IMR-90 (cell line): ENCODE measurements at regions not wholly inside any gene's neighbourhood (a gene's known extent, or its start where the extent isn't known, plus 50 kb on each side); places are given as distances from the start of the nearest gene placed in this dataset.

Experiments used
- ATAC-seq: fragments of 200-7000 bp; cut with Tn5 transposase; 2 replicates; pipeline ENCODE4 v1.9.1; 2020; ENCODE audit warnings: low read depth, mild to moderate bottlenecking, moderate library complexity
- BruUV-seq: library from RNA; stranded (reverse); fragments of 400-500 nt; replicated peaks from 2 replicates; lab custom pipeline; 2021; lab: Mats Ljungman, UMichigan
- CTCF ChIA-PET: fragments of 300-600 bp; formaldehyde crosslinking; extraction: SDS; loops from one replicate; lab custom pipeline; 2021; ENCODE audit warnings: antibody characterized with exemption; lab: Yijun Ruan, JAX
- POLR2A ChIA-PET: fragments of 300-600 bp; sonication (Branson Sonifier 250); formaldehyde crosslinking; loops from one replicate; lab custom pipeline; 2022; ENCODE audit warnings: antibody characterized with exemption; ENCODE audit not compliant: unreplicated experiment; lab: Charles Lee
- DNase-seq: peaks from one replicate; pipeline ENCODE4 v3.0.0; 2013
- H2AFZ ChIP-seq: replicated peaks from 2 replicates; pipeline ENCODE3; 2013; ENCODE audit warnings: low read length, mild to moderate bottlenecking; ENCODE audit not compliant: poor library complexity
- H2AK5ac ChIP-seq: 2 replicates; pipeline ENCODE4 v1.6.1; 2013; ENCODE audit warnings: low read depth, low read length, inconsistent platforms
- H2AK9ac ChIP-seq: replicated peaks from 2 replicates; pipeline ENCODE3; 2013; ENCODE audit warnings: mild to moderate bottlenecking, low read depth, low read length, moderate library complexity; ENCODE audit not compliant: poor library complexity
- H2BK120ac ChIP-seq: 2 replicates; pipeline ENCODE4 v1.6.1; 2013; ENCODE audit warnings: low read depth, low read length, inconsistent platforms
- H2BK15ac ChIP-seq: 3 replicates; pipeline ENCODE4 v1.6.1; 2013; ENCODE audit warnings: low read depth, low read length, inconsistent platforms
- H2BK20ac ChIP-seq: 2 replicates; pipeline ENCODE4 v1.6.1; 2013; ENCODE audit warnings: low read depth, mild to moderate bottlenecking, inconsistent platforms, low read length, moderate library complexity
- H2BK5ac ChIP-seq: 2 replicates; pipeline ENCODE4 v1.6.1; 2013; ENCODE audit warnings: mild to moderate bottlenecking, low read depth, low read length, inconsistent platforms; ENCODE audit not compliant: poor library complexity, severe bottlenecking
- H3K14ac ChIP-seq: replicated peaks from 2 replicates; pipeline ENCODE4 v1.6.1; 2013; ENCODE audit warnings: low read depth, low read length, inconsistent platforms
- H3K18ac ChIP-seq: 2 replicates; pipeline ENCODE4 v1.6.1; 2013; ENCODE audit warnings: low read depth, low read length, control low read depth
- H3K23ac ChIP-seq: 2 replicates; pipeline ENCODE4 v1.6.1; 2013; ENCODE audit warnings: low read depth, low read length, inconsistent platforms
- H3K27ac ChIP-seq: 2 replicates; pipeline ENCODE4 v1.5.1; 2013; ENCODE audit warnings: mild to moderate bottlenecking, control low read depth, low read length; ENCODE audit not compliant: insufficient read depth
- H3K27me3 ChIP-seq: 2 replicates; pipeline ENCODE4 v1.6.1; 2013; ENCODE audit warnings: low read length; ENCODE audit not compliant: control insufficient read depth, insufficient read depth
- H3K36me3 ChIP-seq: 2 replicates; pipeline ENCODE4 v1.6.1; 2013; ENCODE audit warnings: low read length, mixed read lengths; ENCODE audit not compliant: control insufficient read depth, insufficient read depth
- H3K4ac ChIP-seq: 2 replicates; pipeline ENCODE4 v1.6.1; 2013; ENCODE audit warnings: low read depth, low read length, inconsistent platforms
- H3K4me1 ChIP-seq: 2 replicates; pipeline ENCODE4 v1.6.1; 2013; ENCODE audit warnings: low read length, mixed read lengths; ENCODE audit not compliant: control insufficient read depth, insufficient read depth
- H3K4me2 ChIP-seq: 2 replicates; pipeline ENCODE4 v1.6.1; 2013; ENCODE audit warnings: low read depth, mild to moderate bottlenecking, control low read depth, low read length, moderate library complexity
- H3K4me3 ChIP-seq: 2 replicates; pipeline ENCODE4 v1.5.1; 2013; ENCODE audit warnings: low read depth, mild to moderate bottlenecking, control low read depth, low read length, moderate library complexity; ENCODE audit not compliant: insufficient read depth
- H3K56ac ChIP-seq: 2 replicates; pipeline ENCODE4 v1.6.1; 2013; ENCODE audit warnings: low read length, inconsistent platforms; ENCODE audit not compliant: insufficient read depth; ENCODE audit errors: extremely low read depth
- H3K79me1 ChIP-seq, 2 experiments: 2 replicates each; pipeline ENCODE4 v1.6.1; 2013; ENCODE audit warnings: low read length in 2 of 2, inconsistent platforms in 1 of 2, low read depth in 1 of 2
- H3K9ac ChIP-seq: 2 replicates; pipeline ENCODE4 v1.6.1; 2013; ENCODE audit warnings: low read depth, low read length, control low read depth
- H3K9me1 ChIP-seq: 2 replicates; pipeline ENCODE4 v1.6.1; 2013; ENCODE audit warnings: low read length, inconsistent platforms; ENCODE audit not compliant: insufficient read depth
- H3K9me3 ChIP-seq: 2 replicates; pipeline ENCODE4 v1.6.1; 2013; ENCODE audit warnings: low read length; ENCODE audit not compliant: control insufficient read depth, insufficient read depth
- H4K20me1 ChIP-seq: 2 replicates; pipeline ENCODE4 v1.6.1; 2013; ENCODE audit warnings: low read length, inconsistent platforms; ENCODE audit not compliant: insufficient read depth
- H4K5ac ChIP-seq: 2 replicates; pipeline ENCODE4 v1.6.1; 2013; ENCODE audit warnings: mild to moderate bottlenecking, low read depth, low read length, control low read depth
- H4K8ac ChIP-seq, 2 experiments: 2 replicates each; pipeline ENCODE4 v1.6.1; 2013; ENCODE audit warnings: low read depth in 2 of 2, low read length in 2 of 2, control low read depth in 1 of 2, inconsistent platforms in 1 of 2
- H4K91ac ChIP-seq: 2 replicates; pipeline ENCODE4 v1.6.1; 2013; ENCODE audit warnings: low read depth, low read length, inconsistent platforms; ENCODE audit not compliant: insufficient read depth
- BHLHE40 ChIP-seq: fragments of 150-350 bp; IDR thresholded peaks from 2 replicates; pipeline ENCODE4 v1.6.1; 2016; ENCODE audit warnings: mild to moderate bottlenecking, low read depth, low read length
- CEBPB ChIP-seq: IDR thresholded peaks from 2 replicates; pipeline ENCODE4 v1.6.1; 2012; ENCODE audit warnings: low read depth, low read length, improper control_type of control experiment
- CHD1 ChIP-seq: IDR thresholded peaks from 2 replicates; pipeline ENCODE4 v1.6.1; 2012; ENCODE audit warnings: low read depth, low read length, improper control_type of control experiment
- CTCF ChIP-seq: conservative IDR thresholded peaks from 2 replicates; pipeline ENCODE4 v1.5.1; 2012; ENCODE audit warnings: mild to moderate bottlenecking, low read depth, low read length, improper control_type of control experiment
- ELK1 ChIP-seq: fragments of 150-350 bp; IDR thresholded peaks from 2 replicates; pipeline ENCODE4 v1.6.1; 2016; ENCODE audit warnings: low read depth, mild to moderate bottlenecking, low read length, moderate library complexity, borderline replicate concordance
- FOS ChIP-seq: fragments of 150-350 bp; IDR thresholded peaks from 2 replicates; pipeline ENCODE4 v1.6.1; 2016; ENCODE audit warnings: low read depth, low read length
- MAFK ChIP-seq: IDR thresholded peaks from 2 replicates; pipeline ENCODE4 v1.6.1; 2012; ENCODE audit warnings: low read depth, low read length, improper control_type of control experiment
- MAZ ChIP-seq: IDR thresholded peaks from 2 replicates; pipeline ENCODE4 v1.6.1; 2012; ENCODE audit warnings: low read depth, mild to moderate bottlenecking, low read length, improper control_type of control experiment, moderate library complexity, borderline replicate concordance
- MXI1 ChIP-seq: IDR thresholded peaks from 2 replicates; pipeline ENCODE4 v1.6.1; 2012; ENCODE audit warnings: low read depth, mild to moderate bottlenecking, low read length, moderate library complexity, borderline replicate concordance
- NFE2L2 ChIP-seq: fragments of 150-350 bp; IDR thresholded peaks from 2 replicates; pipeline ENCODE4 v1.6.1; 2016; ENCODE audit warnings: low read depth, mild to moderate bottlenecking, low read length
- POLR2A ChIP-seq: IDR thresholded peaks from 2 replicates; pipeline ENCODE4 v1.6.1; 2012; ENCODE audit warnings: mild to moderate bottlenecking, low read depth, low read length
- RAD21 ChIP-seq: IDR thresholded peaks from 2 replicates; pipeline ENCODE4 v1.6.1; 2012; ENCODE audit warnings: low read length, improper control_type of control experiment
- RCOR1 ChIP-seq: IDR thresholded peaks from 2 replicates; pipeline ENCODE4 v1.6.1; 2012; ENCODE audit warnings: mild to moderate bottlenecking, low read length, improper control_type of control experiment; ENCODE audit not compliant: insufficient replicate concordance
- RFX5 ChIP-seq: IDR thresholded peaks from 2 replicates; pipeline ENCODE4 v1.8.0; 2012; ENCODE audit warnings: low read depth, mild to moderate bottlenecking, low read length, moderate library complexity
- SMC3 ChIP-seq: fragments of 150-350 bp; IDR thresholded peaks from 2 replicates; pipeline ENCODE4 v1.6.1; 2016; ENCODE audit warnings: low read depth, mild to moderate bottlenecking, antibody characterized with exemption, low read length, moderate library complexity
- USF2 ChIP-seq: fragments of 150-350 bp; IDR thresholded peaks from 2 replicates; pipeline ENCODE4 v1.6.1; 2017; ENCODE audit warnings: mild to moderate bottlenecking, antibody characterized with exemption, low read length, low read depth
- WGBS, 2 experiments: methylation state at CpG; one replicate each; pipeline versions ENCODE4 v1.1.5 to v1.1.7; 2013; ENCODE audit warnings: missing lambda C conversion rate in 2 of 2; ENCODE audit not compliant: insufficient read length in 1 of 2; ENCODE audit errors: extremely low coverage in 2 of 2; 5-methylcytosine and 5-hydroxymethylcytosine counted together
- dilution Hi-C: fragments of 300-500 bp; cut with HindIII; formaldehyde crosslinking; loops from one replicate; pipeline ENCODE4 v1.14.3; 2018; ENCODE audit warnings: low sequenced_read_pairs; ENCODE audit not compliant: unreplicated experiment
- in situ Hi-C: fragments of 300-500 bp; cut with MboI; formaldehyde crosslinking; loops from 3 replicates; pipeline ENCODE4 v1.14.3; 2019; ENCODE audit warnings: low sequenced_read_pairs, inconsistent platforms, mixed read lengths
- intact Hi-C: fragments of 100-400 bp; cut with micrococcal nuclease; formaldehyde crosslinking; loops from 2 replicates; pipeline ENCODE4 v1.10.0; 2022

GRCh38 chr5:123743990-123744583 lies 232.1 kb downstream of the CSNK1G3 start:
- no peak overlapping the region for H3K9ac ChIP-seq
- H4K20me1 ChIP-seq: no peaks in the 10 kb centered on the region
- H2AK5ac ChIP-seq: no peak overlapping the region
- no peak overlapping the region for H3K4me3 ChIP-seq
- H2BK120ac ChIP-seq: no peak overlapping the region
- H3K36me3 ChIP-seq: no peaks in the 10 kb centered on the region
- intact Hi-C loops (no loop called here), in situ Hi-C loops (no loop called here), dilution Hi-C loops (no loop called here)
- no peak overlapping the region for H2BK15ac ChIP-seq
- H3K23ac ChIP-seq: no peak overlapping the region
- H3K9me3 ChIP-seq: no peaks in the 10 kb centered on the region
- no peak overlapping the region for H4K8ac ChIP-seq
- no peaks in the 10 kb centered on the region for H3K27me3 ChIP-seq
- no TSS peak for BruUV-seq
- ATAC-seq (no peak), DNase-seq (no peak)
- no peaks in the 10 kb centered on the region for H3K79me1 ChIP-seq
- WGBS, 2 experiments: no CpG with 5 or more reads among the region's 1 CpG
- no peak overlapping the region for H3K14ac ChIP-seq
- no peak overlapping the region for H3K27ac ChIP-seq
- CTCF ChIA-PET: no interaction called here
- H3K4ac ChIP-seq: no peak overlapping the region
- no peak overlapping the region for H4K5ac ChIP-seq
- no peak overlapping the region for H2BK5ac ChIP-seq
- H3K4me1 ChIP-seq: no peaks in the 10 kb centered on the region
- no peak overlapping the region for H2AFZ ChIP-seq
- no peak overlapping the region for H3K18ac ChIP-seq
- H2AK9ac ChIP-seq: no peak overlapping the region
- TF ChIP-seq FOS (no peak), RFX5 (no peak), SMC3 (no peak), CTCF (no peak), RAD21 (no peak), MAFK (no peak), USF2 (no peak), NFE2L2 (no peak), BHLHE40 (no peak), MXI1 (no peak), CEBPB (no peak), POLR2A (no peak), CHD1 (no peak), MAZ (no peak), RCOR1 (no peak), ELK1 (no peak)
- H3K9me1 ChIP-seq: no peaks in the 10 kb centered on the region
- H2BK20ac ChIP-seq: no peak overlapping the region
- no peak overlapping the region for H3K4me2 ChIP-seq
- POLR2A ChIA-PET: no interaction called here
- no peak overlapping the region for H3K56ac ChIP-seq
- no peak overlapping the region for H4K91ac ChIP-seq
